OCI-LY1 (cell line): ENCODE measurements at regions not wholly inside any gene's neighbourhood (a gene's known extent, or its start where the extent isn't known, plus 50 kb on each side); places are given as distances from the start of the nearest gene placed in this dataset.

ENCODE experiments used
- CTCF ChIP-seq: fragments of 200-600 bp; sonication (generic), shearing (Covaris generic); IDR thresholded peaks from 2 replicates; pipeline ENCODE4 v1.5.1; 2017; ENCODE audit warnings: mild to moderate bottlenecking, antibody characterized with exemption, low read length, moderate library complexity, mixed read lengths
- EZH2 ChIP-seq: fragments of 200-600 bp; sonication (generic), shearing (Covaris generic); IDR thresholded peaks from 2 replicates; pipeline ENCODE4 v1.8.0; 2017; ENCODE audit warnings: borderline replicate concordance, mixed run types, mild to moderate bottlenecking, antibody characterized with exemption, low read length, moderate library complexity, mixed read lengths

GRCh38 chr16:63655846-63656245 is 1466.0 kb downstream of the CDH11 start:
- TF ChIP-seq CTCF, result no peak
- no peak for TF ChIP-seq EZH2
